NCI-H345 treated with DMSO at 0.1 percent for 48 hours (cell line): ENCODE measurements at regions not wholly inside any gene's neighbourhood (a gene's known extent, or its start where the extent isn't known, plus 50 kb on each side); places are given as distances from the start of the nearest gene placed in this dataset.
"Not testable (repeated sequence)": the region's sequence is repeated elsewhere in the genome, so short reads cannot be mapped to it uniquely, and the experiment has no call there.

Experiments
- DNase-seq: peaks from one replicate; lab custom pipeline; 2025; ENCODE audit not compliant: unreplicated experiment; lab: John Stamatoyannopoulos, UW

GRCh38 chr3:193114431-193115340, 126.3 kb upstream of the PLAAT1 start:
- no peak for DNase-seq

- DNase-seq: no peak
Observed at GRCh38 chr3:193116871-193117270, 124.2 kb upstream of the PLAAT1 start.

- no peak for DNase-seq
Observed at GRCh38 chr3:193118907-193119306, 122.1 kb upstream of the PLAAT1 start.

- no peak for DNase-seq
Observed at GRCh38 chr3:193119926-193120325, 121.1 kb upstream of the PLAAT1 start.

GRCh38 chr3:193124861-193125260, 116.2 kb upstream of the PLAAT1 start:
- no peak for DNase-seq

GRCh38 chr3:193129607-193130006, 111.4 kb upstream of the PLAAT1 start:
- DNase-seq: no peak

GRCh38 chr3:193130576-193130975, 110.4 kb upstream of the PLAAT1 start:
- DNase-seq: no peak

- DNase-seq: no peak
Observed at GRCh38 chr3:193132241-193132640, 108.8 kb upstream of the PLAAT1 start.

- DNase-seq: no peak
Observed at GRCh38 chr3:193132964-193133363, 108.1 kb upstream of the PLAAT1 start.

GRCh38 chr3:193134856-193135255, 106.2 kb upstream of the PLAAT1 start:
- no peak for DNase-seq

GRCh38 chr3:193140381-193140780, 100.6 kb upstream of the PLAAT1 start:
- DNase-seq: no peak

GRCh38 chr3:193145248-193145647, 95.8 kb upstream of the PLAAT1 start:
- no peak for DNase-seq

- no peak for DNase-seq
Observed at GRCh38 chr3:193148688-193149473, 92.1 kb upstream of the PLAAT1 start.

GRCh38 chr3:193149998-193150397, 91.0 kb upstream of the PLAAT1 start:
- DNase-seq: no peak

GRCh38 chr3:193155044-193155781, 85.8 kb upstream of the PLAAT1 start:
- DNase-seq: not testable (repeated sequence)

- no peak for DNase-seq
Observed at GRCh38 chr3:193157051-193157450, 84.0 kb upstream of the PLAAT1 start.

GRCh38 chr3:193165431-193166120, 75.4 kb upstream of the PLAAT1 start:
- no peak for DNase-seq

GRCh38 chr3:193168931-193169330, 72.1 kb upstream of the PLAAT1 start:
- DNase-seq: no peak

- DNase-seq: no peak
Observed at GRCh38 chr3:193174140-193174539, 66.9 kb upstream of the PLAAT1 start.

- DNase-seq: not testable (repeated sequence)
Observed at GRCh38 chr3:193179332-193180012, 61.5 kb upstream of the PLAAT1 start.
